Loucy (cell line): ENCODE measurements at regions not wholly inside any gene's neighbourhood (a gene's known extent, or its start where the extent isn't known, plus 50 kb on each side); places are given as distances from the start of the nearest gene placed in this dataset.

Experiments
- EZH2phosphoT487 ChIP-seq: fragments of 200-600 bp; IDR thresholded peaks from 2 replicates; pipeline ENCODE4 v1.6.1; 2018; ENCODE audit warnings: antibody characterized with exemption, mild to moderate bottlenecking, moderate library complexity, borderline replicate concordance
- TF ChIP-seq, protein P1 (sequence below): fragments of 200-600 bp; sonication (generic); conservative IDR thresholded peaks from 2 replicates; pipeline ENCODE4 v1.5.1; 2014; ENCODE audit warnings: mild to moderate bottlenecking, antibody characterized with exemption, low read length

DNA sequence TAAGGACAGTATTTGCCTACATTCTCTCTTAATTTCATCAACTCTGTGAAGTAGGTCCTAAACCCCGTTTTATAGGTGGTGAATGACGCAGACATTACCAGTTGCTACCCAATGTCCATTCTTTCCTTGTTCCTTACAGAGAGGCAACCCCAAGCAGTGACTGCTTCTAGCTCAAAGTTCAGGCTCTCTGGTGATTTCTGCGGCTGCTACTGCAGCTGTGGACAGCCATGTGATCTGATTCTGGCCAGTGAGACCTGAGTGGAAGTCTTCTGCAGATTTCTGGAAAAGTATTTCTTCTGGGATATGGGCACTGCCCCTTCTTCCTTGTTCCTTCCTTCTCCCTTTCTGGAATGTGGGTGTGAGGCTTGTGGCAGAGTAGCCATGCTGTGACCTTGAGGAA, 82.9 kb downstream of the ARF6 start:
- TF ChIP-seq, protein P1, sequence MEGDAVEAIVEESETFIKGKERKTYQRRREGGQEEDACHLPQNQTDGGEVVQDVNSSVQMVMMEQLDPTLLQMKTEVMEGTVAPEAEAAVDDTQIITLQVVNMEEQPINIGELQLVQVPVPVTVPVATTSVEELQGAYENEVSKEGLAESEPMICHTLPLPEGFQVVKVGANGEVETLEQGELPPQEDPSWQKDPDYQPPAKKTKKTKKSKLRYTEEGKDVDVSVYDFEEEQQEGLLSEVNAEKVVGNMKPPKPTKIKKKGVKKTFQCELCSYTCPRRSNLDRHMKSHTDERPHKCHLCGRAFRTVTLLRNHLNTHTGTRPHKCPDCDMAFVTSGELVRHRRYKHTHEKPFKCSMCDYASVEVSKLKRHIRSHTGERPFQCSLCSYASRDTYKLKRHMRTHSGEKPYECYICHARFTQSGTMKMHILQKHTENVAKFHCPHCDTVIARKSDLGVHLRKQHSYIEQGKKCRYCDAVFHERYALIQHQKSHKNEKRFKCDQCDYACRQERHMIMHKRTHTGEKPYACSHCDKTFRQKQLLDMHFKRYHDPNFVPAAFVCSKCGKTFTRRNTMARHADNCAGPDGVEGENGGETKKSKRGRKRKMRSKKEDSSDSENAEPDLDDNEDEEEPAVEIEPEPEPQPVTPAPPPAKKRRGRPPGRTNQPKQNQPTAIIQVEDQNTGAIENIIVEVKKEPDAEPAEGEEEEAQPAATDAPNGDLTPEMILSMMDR = no peak
- TF ChIP-seq EZH2phosphoT487 = no peak
